ENCODE measurements at regions not wholly inside any gene's neighbourhood (a gene's known extent, or its start where the extent isn't known, plus 50 kb on each side); places are given as distances from the start of the nearest gene placed in this dataset.
"Not testable (repeated sequence)": the region's sequence is repeated elsewhere in the genome, so short reads cannot be mapped to it uniquely, and the experiment has no call there.

- no peaks in the 10 kb centered on the region for H3K9me3 ChIP-seq
- no peak overlapping the region for H3K4me3 ChIP-seq
- TF ChIP-seq CTCF (IDR thresholded peaks at IDR 0.05) = no peak
- H3K27me3 ChIP-seq = no peaks in the 10 kb centered on the region
- no peaks in the 10 kb centered on the region for H3K36me3 ChIP-seq
- H3K4me1 ChIP-seq = no peaks in the 10 kb centered on the region
- ATAC-seq (no peak), FAIRE-seq (no peak), DNase-seq (no peak)
- intact Hi-C loops (cut with DNase I) = no loop called here
- WGBS, 2 donors = 63 to 81% methylated on average over 3 of the region's 3 CpGs
- H3K27ac ChIP-seq = no peak overlapping the region
These were observed 1244.5 kb downstream of the CDH11 start for GRCh38 chr16:63877401-63877800.

GRCh38 chr16:63876103-63876502 is 1245.8 kb downstream of the CDH11 start:
- ATAC-seq = peak in 1 of 4 donors; percentile 32
- Histone ChIP-seq H3K27me3 (no peaks in the 10 kb centered on the region), H3K36me3 (no peaks in the 10 kb centered on the region), H3K4me3 (no peak overlapping the region), H3K9me3 (no peaks in the 10 kb centered on the region), H3K4me1 (no peaks in the 10 kb centered on the region), H3K27ac (no peak overlapping the region)
- DNase-seq = no peak
- no peak for TF ChIP-seq CTCF (IDR thresholded peaks at IDR 0.05)
- FAIRE-seq = no peak
- intact Hi-C loops (cut with DNase I) = no loop called here

DNA sequence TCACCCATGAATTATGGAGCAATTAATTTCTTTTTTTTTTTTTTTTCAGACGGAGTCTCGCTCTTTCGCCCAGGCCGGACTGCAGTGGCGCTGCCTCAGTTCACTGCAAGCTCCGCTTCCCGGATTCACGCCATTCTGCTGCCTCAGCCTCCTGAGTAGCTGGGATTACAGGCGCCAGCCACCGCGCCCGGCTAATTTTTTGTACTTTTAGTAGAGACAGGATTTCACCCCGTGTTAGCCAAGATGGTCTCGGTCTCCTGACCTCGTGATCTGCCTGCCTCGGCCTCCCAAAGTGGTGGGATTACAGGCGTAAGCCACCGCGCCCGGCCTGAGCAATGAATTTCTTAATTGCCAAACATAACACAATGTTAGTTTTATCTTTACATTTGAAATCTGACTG is 1261.2 kb downstream of the CDH11 start:
- H3K4me3 ChIP-seq; ATAC-seq; H3K9me3 ChIP-seq; intact Hi-C loops (cut with DNase I); H3K27ac ChIP-seq; H3K4me1 ChIP-seq; H3K27me3 ChIP-seq; DNase-seq; H3K36me3 ChIP-seq; FAIRE-seq: not testable (repeated sequence)
- 90 to 95% methylated on average over 20 of the region's 20 CpGs for WGBS, 2 donors

DNA sequence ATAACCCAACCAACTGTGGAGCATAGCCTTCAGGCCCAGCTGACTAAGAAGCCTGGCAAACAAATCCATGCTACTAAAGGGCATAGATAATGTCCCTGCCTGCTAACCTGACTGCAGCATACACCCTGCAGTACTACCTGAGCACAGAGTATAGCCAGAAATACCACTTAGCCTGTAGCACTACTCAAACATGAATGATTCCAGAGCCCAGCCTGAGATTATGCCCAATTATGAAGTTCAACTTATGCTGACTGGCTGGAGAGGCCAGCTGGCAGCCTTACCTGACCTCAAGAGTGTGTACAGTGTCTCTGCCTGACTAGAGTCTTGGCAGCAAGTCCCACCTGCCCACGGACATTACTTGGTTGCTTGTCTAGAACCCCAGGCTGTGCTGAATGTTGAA is 1265.3 kb downstream of the CDH11 start:
- Histone ChIP-seq H3K27me3 (no peaks in the 10 kb centered on the region), H3K4me1 (no peaks in the 10 kb centered on the region), H3K9me3 (no peaks in the 10 kb centered on the region), H3K36me3 (no peaks in the 10 kb centered on the region), H3K4me3 (no peak overlapping the region), H3K27ac (no peak overlapping the region)
- no peak for TF ChIP-seq CTCF (IDR thresholded peaks at IDR 0.05)
- intact Hi-C loops (cut with DNase I) = no loop called here
- ATAC-seq (no peak), DNase-seq (no peak), FAIRE-seq (no peak)
- WGBS, 2 donors = 13 to 30% methylated on average over 1 of the region's 1 CpG

- intact Hi-C loops (cut with DNase I) = no loop called here
- no peak for TF ChIP-seq CTCF (IDR thresholded peaks at IDR 0.05)
- DNase-seq (no peak), FAIRE-seq (no peak), ATAC-seq (no peak)
- Histone ChIP-seq H3K27ac (no peak overlapping the region), H3K36me3 (no peaks in the 10 kb centered on the region), H3K27me3 (no peaks in the 10 kb centered on the region), H3K4me3 (no peak overlapping the region), H3K4me1 (no peaks in the 10 kb centered on the region), H3K9me3 (no peaks in the 10 kb centered on the region)
- 60 to 67% methylated on average over 3 of the region's 3 CpGs for WGBS, 2 donors
These were observed 1270.9 kb downstream of the CDH11 start for GRCh38 chr16:63850979-63851378.

DNA sequence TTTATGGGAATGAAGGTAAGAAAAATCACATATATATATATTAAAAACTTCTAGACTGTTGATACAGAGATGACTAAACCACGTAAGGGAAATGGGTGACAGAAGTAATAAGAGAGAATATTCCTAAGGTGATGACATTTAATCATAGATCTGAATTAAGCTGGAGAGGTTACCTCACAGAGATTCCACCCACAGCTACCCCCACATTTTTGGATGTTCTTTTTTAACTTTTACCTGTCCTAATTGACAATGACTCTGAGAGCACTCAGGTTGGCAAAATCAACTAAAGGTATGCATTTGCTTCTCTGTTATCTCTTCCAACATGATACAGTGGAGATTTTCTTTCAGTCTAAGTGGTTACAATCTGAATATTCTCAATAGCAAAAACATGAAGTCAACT is 1280.6 kb downstream of the CDH11 start:
- 73 to 77% methylated on average over 1 of the region's 1 CpG for WGBS, 2 donors
- intact Hi-C loops (cut with DNase I) = no loop called here

More for the DNA sequence above, 1280.6 kb downstream of the CDH11 start:
- Histone ChIP-seq H3K4me1 (no peaks in the 10 kb centered on the region), H3K36me3 (no peaks in the 10 kb centered on the region), H3K9me3 (no peaks in the 10 kb centered on the region), H3K4me3 (no peak overlapping the region), H3K27ac (no peak overlapping the region), H3K27me3 (no peaks in the 10 kb centered on the region)
- ATAC-seq = no peak
- FAIRE-seq = no peak
- DNase-seq = no peak
- TF ChIP-seq CTCF (IDR thresholded peaks at IDR 0.05) = no peak

All from pancreas (tissue), 10 donors.